NCI-H1930 (cell line): ENCODE measurements at regions not wholly inside any gene's neighbourhood (a gene's known extent, or its start where the extent isn't known, plus 50 kb on each side); places are given as distances from the start of the nearest gene placed in this dataset.
A peak's percentile ranks its signal among the peaks of the same experiment; 100 is the strongest.
"Not testable (repeated sequence)": the region's sequence is repeated elsewhere in the genome, so short reads cannot be mapped to it uniquely, and the experiment has no call there.

Experiments
- DNase-seq, 2 experiments: peaks; one replicate each; lab custom pipeline; 2025; lab: John Stamatoyannopoulos, UW

DNA sequence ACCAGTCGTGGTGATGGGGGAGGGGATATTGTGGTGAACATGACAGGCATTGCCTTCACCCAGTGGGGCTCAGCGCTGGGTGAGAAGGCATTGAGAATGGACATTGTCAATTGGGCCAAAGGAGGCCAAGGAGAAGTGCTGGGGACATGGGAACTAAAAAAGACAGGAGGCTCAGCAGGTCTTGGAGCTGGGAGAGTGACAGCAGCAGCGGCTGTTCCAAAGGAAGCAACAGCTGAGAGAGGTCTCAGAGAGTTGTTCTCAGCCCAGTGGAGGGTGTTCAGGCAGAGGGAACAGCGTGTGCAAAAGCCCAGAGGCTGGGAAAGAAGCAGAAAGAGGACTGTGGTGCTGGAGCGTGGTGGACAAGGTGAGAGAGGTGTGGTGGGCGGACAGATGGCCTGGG lies 56.6 kb upstream of the ASNS start:
- DNase-seq: not testable (repeated sequence)

- peak; percentile 50 to 76 for DNase-seq
Measured at GRCh38 chr7:97927790-97928748, 55.9 kb upstream of the ASNS start.
